ENCODE measurements at regions not wholly inside any gene's neighbourhood (a gene's known extent, or its start where the extent isn't known, plus 50 kb on each side); places are given as distances from the start of the nearest gene placed in this dataset.
"Not testable (repeated sequence)": the region's sequence is repeated elsewhere in the genome, so short reads cannot be mapped to it uniquely, and the experiment has no call there.

DNA sequence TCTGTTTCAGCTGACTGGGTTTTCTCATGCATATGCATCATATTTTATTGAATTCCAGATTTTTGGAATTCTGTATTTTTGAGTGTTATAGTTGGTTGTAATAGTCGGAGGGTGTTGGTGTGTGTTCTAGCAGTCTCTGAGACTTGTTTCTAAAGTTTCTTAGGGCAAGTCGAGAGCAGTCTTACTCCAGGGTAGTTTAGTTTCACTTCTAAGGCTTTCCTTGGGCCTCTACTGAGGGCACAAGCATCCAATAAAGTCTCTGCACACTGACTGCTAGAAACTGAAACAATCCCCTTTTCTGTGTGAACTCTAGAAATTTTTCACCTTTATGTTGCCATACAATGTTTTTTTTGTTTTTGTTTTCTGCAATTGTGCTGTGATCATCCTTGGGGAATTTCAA is 663.7 kb upstream of the LRATD1 start:
- no peak for DNase-seq

DNA sequence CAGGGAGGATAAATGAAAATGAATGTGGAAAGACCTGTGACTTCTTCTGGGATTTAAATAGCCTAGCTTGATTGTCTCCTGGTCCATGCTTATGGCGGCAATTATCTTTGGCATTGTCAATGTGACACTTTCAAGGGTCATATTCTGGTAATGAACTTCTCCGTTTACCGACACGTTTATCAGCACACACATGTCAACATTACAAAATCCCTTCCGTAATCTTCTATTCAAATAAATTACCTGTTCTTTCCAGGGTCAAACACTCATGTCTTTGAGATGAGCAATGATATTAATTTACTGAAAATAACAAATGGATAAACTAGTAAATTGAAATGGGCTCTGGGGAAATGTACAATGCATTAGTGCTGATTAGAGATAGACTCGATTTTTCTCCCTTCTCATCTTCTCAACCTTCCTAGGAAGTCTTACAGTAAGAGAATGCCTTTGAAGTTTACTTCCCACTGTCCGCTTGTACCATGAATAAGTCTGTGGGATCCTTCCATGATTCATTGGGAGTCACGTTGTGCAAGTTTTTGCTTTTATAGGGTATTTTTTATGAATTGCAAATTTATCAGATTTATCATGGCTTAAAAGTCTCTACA is 646.3 kb upstream of the LRATD1 start:
- DNase-seq, result no peak

DNA sequence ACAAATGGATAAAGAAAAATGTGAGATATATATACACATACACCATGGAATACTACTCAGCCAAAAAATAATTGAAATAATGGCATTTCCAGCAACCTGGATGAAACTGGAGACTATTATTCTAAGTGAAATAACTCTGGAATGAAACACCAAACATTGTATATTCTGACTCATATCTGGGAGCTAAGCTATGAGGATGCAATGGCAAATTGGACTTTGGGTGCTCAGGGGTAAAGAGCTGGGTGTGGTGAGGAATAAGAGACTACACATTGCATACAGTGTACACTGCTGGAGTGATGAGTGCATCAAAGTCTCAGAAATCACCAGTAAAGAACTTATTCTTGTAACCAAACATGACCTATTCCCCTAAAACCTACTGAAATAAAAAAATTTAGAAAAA is 636.0 kb upstream of the LRATD1 start:
- DNase-seq, result no peak

DNA sequence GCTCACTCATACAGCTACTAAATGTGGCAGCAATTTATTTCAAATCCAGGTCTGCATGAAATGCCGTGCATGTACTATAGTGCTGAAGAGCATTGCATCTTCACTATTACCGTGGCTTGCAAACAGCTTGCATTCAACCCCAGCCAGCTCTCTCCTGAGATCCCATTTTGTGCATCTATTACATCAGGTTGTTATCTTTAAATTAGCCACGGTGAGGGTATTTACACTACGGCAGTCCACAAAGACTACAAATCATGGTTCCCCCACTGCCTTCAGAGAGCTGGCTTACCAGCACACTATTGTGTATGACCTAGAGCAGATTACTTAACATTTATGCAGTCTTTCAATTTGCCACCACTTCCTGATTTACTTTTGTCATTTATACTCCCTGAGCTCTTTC is 621.3 kb upstream of the LRATD1 start:
- DNase-seq, result no peak

DNA sequence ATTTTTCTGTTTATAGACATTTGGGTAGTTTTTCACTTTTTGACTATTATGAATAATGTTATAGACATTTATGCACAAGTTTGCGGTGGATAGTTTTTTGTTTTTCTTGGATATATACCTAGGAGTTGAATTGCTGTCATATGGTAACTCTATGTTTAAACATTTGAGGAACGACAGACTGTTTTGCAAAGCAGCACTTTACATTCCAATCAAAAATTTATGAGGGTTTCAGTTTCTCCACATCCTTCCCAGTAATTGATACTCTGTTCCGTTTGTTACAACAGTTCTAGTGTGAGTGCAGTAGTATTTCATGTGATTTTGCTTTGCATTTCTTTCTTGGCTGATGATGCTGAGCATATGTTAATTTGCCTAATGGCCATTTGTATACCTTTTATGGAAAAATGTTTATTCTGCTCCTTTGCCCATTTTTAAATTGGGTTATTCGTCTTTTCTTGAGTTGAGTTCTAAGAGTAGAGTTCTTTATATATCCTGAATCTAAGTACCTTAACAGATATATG is 617.3 kb upstream of the LRATD1 start:
- no peak for DNase-seq

DNA sequence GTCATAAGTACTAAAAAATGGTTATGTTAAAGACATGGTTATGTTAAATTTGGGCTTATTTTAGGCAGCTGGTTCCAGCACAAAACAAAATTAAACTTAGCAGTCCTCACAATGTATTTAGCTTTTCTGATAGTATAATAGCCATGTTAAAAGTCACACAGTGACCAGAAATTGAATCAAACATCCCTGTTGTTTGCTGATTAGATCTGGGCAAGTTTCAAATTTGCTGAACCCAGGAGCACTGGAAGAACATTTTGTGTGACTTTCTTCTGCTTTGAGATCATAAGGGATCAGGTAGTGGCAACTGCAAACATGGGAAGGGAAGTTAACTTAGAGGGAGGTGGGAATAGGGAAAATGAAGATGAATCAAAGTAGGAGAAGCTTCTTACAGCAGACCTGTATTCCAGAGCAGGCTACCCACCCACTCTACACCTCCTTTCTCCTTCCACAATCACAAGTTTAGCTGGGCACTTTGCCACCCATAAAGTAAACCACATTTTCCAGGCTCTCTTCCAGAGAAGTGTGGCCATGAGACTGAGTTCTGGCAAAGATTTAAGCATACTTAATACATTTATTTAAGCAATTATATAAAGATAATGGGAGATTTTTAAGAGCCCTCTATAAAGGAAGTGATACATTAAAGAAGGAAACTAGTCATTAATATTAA is 616.1 kb upstream of the LRATD1 start:
- DNase-seq, result no peak

DNA sequence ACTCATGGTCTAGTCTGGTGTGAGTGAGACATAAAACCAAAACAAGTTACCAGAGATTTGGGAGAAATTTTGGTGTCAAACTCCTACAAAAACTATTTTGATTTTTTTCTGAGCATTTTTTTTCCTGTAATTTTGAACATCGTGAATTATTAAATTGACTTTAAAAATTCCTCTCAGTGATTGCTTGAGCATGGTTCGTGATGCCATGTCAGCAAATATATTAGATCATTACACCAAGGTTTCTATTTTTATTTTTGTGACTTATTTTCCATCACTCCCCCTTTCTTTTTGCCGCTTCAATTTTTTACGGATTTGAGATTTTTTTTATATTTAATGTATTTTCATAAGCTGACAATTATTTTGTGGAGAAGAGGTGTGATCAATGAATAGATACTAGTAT is 613.9 kb upstream of the LRATD1 start:
- DNase-seq, result no peak

DNA sequence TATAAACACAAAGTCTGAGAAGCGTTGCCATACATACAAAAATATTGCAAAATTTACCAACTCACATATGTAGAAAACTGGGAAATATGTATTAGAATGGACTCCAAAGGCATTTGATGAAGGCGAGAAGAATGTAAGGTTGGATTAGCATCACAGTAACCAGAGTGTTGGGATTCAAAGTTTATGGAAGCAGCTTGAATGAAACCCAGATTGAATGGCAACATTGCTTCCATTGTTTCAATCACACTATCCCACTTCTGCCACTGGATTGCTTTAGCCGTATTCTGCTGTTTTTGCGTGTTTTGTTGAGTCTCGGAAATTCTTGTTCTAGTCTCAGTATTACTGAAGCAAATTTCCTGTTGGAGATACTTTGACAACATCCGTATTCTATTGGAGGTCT is 609.0 kb upstream of the LRATD1 start:
- DNase-seq, result no peak

DNA sequence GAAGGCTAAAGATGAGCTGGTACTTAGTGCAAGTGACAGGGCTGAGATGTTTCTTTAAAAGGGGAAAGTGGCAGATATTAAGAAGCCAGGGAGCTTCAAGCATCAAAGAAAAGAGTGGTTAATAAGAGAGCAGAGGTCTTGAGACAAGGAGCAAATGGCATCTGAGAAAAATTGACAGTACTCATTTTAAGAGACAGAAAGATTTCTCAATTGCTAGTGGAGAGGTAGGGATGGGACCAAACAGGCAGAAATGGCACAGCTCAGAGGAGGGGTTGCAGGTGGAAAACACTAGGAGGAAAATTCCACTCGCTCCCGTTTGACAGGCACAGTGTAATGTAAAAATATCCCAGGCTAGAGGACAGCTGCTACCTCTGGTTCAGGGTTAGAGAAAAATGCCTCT is 593.4 kb upstream of the LRATD1 start:
- DNase-seq, result no peak

DNA sequence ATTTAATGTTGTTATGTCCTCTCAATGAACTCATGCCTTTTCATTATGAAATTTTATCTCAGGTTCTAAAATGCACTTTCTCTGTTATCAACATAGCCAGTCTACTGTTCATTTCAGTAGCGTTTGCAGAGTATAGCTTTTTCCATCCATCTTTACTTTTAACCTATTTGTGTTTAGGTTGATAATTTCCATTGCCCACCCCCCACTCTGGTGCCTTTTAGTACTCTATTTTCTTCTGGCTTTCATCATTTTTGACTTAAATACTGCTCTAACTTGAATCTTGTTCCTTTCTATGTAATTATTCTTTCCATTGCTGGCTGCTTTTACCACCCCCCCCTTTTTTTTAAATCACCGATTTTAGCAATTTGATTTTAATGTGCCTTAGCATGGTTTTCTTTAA is 585.0 kb upstream of the LRATD1 start:
- no peak for DNase-seq

DNA sequence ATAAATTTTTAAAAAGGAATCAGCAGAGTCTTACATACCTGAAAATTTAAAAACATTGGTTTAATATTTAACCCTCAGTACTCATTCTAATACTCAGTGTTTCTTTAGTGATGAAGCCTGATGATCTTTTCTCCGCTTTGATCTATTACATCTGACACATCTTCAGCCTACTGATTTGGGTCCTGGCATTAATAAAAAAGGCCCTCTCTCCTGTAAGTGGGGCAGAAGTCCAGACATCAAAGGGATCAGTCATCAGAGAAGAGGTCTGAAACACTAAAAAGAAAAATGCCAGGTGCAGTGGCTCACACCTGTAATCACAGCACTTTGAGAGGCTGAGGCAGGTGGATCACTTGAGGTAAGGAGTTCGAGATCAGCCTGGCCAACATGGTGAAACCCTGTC is 581.1 kb upstream of the LRATD1 start:
- DNase-seq, result no peak

DNA sequence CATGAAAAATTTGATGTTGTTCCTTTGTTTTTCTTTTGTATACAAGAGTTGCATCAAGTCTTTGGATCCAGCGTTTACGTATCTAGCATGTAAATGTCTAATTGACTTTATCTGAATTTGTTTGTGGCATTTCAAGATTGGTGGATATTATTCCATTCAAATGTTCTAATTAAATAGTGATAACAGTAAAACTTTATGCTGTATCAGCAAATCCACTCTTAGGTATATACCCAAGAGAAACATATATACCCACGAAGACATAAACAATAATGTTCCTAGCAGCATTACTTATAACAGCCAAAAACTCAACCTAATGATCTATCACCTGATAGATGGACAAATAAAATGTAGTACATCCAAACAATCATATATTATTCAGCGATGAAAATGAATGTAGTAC is 579.4 kb upstream of the LRATD1 start:
- no peak for DNase-seq

DNA sequence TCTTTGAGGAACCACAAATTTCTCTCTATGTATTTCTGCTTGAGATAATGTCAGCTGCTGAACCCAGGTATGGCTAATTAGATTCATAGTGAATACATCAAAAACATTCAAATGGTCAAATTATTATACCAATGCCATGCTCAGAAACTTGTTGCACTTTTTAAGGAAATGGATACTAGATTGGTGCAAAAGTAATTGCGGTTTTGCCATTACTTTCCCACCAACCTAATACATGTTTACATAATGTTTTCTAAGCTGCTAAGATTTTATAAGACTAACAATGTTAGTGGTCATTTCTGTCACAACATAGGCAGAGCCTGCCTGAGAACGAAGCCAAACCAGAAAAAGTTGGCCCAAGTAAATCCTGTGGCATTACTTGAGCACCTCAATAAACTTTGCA is 568.2 kb upstream of the LRATD1 start:
- DNase-seq, result no peak

DNA sequence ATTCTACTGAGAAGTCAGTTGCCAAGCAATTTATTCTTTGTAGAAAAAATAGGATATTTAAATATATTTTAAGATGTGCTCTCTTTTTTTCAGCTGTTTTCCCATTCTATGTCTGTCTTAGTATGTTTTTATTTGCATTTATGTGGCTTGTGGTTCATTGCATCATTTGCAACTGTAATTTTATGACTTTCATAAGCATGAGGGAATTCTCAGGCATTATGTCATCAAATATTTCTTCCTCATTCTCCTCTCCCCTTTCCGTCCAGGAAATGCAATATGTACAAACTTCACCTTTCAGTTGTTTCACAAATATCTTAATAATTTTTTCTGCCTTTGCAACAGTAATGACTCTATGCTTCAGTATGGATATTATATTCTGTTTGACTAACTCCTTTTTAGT is 560.2 kb upstream of the LRATD1 start:
- DNase-seq, result no peak

DNA sequence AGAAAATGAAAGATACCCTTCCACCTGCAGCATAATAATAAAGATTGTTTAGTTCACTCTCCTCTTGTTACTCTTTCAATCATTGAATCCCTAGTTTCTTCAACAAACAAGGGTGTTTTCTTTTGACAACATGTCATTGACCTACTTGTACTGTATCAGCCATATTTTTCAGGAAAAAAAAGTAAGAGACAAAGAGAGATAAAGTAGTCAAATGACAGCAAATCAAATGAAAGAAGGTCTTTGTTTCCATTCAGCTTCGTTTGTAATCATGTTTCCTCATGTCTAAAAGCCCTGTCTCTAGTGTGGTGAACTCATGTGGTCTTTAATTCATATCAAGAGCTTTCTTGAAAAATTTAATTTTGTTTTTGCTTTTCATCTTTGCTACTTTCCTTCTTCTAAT is 557.8 kb upstream of the LRATD1 start:
- no peak for DNase-seq

DNA sequence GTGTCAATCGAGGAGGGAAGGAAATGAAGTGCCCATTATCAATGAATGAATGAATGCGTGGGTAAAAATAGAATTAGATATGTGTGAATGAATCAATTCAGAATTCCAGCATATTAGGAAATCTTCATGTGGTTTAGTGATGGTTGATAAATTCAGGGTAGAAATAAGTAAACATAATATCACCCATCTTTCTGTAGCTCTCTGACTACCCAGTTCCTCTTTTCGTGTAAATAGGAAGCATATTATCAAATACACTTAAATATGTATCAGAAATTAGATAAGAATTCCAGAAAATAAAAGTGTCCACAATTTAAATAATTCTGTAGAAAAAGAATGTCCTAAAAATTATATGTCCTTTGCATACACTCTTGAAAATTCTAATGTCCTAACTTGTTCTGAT is 552.9 kb upstream of the LRATD1 start:
- DNase-seq, result no peak

DNA sequence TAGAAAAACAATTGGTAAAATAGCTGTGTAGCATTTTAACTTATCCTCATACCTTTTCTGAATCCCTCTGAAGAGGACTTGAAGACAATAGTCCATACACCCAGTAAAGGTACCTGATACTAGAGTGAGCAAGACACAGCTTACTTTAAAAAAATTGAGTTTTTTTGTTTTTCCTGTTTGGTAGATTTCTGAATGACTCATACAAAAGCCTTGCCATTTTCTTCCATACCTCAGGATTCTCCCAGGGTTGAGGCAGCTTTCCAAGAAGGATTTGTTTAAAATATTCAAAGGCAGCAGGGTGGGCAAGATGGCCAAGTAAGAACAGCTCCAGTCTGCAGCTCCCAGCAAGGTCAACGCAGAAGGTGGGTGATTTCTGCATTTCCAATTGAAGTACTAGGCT is 551.0 kb upstream of the LRATD1 start:
- DNase-seq, result no peak

DNA sequence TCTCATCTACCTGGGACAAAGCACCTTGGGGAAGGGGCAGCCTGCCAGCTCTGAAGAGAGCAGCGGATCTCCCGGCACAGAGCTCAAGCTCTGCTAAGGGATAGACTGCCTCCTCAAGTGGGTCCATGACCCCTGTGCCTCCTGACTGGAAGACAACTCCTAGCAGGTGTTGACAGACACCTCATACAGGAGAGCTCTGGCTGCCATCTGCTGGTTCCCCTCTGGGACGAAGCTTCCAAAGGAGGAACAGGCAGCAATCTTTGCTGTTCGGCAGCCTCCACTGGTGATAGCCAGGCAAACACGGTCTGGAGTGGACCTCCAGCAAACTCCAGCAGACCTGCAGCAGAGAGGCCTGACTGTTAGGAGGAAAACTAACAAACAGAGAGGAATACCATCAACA is 549.9 kb upstream of the LRATD1 start:
- DNase-seq, result no peak

DNA sequence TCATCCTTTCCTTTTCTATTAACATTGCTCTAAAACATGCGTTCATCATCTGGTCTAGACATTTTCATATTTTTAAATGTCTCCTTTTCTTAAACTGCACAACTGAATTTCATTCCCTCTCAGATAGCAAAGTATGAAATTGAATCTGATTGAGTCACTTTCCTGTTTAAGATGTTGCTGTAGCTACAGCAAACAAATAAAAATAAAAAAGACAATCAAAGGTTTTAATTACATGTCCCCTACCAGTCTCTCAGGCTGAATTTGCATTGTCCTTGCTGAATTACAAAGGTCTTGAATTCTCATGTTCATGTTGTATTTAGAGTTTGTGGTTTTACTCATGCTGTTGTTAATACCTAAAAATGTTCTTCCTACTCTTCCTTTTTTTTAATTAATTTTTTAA is 537.9 kb upstream of the LRATD1 start:
- DNase-seq, result no peak

DNA sequence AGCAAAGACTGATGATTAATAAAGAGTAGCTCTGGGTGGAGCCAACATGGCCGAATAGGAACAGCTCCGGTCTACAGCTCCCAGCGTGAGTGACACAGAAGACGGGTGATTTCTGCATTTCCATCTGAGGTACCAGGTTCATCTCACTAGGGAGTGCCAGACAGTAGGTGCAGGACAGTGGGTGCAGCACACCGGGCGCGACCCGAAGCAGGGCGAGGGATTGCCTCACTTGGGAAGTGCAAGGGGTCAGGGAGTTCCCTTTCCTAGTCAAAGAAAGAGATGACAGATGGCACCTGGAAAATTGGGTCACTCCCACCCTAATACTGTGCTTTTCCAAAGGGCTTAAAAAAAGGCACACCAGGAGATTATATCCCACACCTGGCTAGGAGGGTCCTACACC is 533.4 kb upstream of the LRATD1 start:
- DNase-seq, result not testable (repeated sequence)

DNA sequence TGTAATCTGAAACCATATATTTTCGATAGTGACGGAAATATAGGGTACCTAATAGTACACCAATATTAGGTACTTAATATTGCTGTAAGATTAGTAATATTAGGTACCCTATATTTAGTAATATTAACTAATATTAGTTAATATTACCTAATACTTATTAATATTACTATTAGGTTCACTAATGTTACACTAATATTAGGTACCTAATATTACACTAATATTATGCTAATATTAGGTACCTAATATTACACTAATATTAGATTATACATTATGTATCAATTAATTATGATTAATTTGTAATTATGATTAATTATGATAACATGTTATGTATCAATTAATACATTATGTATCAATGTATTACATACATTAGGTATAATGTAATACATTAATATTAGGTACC is 518.2 kb upstream of the LRATD1 start:
- DNase-seq, result no peak

DNA sequence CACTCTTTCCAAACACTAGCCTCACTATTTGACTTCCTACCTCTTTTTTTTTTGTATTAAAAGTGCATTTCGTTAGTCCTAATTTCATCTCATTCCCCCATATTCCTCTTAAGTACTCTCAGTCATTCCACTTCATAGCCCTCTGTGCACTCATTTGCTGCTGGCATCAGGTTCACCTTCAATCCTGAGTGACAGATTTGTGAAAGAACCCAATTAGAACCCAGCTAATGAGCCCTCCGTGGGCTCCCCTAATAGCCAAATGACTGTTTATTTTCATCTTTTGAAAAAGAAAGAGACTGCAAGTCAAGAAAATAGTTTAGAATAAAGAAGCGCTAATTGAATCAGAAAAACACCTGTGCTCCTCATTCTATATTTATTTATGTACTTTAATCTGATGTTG is 512.1 kb upstream of the LRATD1 start:
- no peak for DNase-seq

DNA sequence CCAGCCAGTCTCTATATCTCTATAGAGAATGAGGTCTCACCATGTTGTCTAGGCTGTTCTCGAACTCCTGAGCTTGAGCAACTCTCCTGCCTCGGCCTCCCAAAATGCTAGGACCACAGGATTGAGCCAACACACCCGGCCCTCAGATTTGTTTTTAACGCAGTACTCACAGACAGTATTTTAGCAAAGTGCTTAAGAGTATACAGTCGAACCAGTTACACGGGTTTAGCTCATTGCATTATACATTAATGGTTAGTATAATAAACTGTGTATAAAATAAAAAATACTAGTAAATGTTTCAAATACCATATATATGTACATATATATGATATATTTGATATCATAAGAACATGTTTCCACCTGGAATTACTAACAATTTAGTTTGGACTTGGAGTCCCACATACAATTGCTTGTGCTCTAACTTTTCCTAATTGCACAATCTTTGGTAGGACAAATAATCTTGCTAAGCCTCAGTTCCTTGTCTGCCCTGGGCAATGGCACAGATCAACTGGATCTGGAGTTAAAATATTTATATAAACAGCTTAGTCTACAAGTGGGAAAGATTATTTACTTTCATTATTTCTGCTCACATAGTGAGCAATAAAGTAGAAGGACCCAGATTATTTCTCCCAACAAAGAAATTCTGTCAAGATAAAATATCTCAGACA is 508.9 kb upstream of the LRATD1 start:
- DNase-seq, result no peak

DNA sequence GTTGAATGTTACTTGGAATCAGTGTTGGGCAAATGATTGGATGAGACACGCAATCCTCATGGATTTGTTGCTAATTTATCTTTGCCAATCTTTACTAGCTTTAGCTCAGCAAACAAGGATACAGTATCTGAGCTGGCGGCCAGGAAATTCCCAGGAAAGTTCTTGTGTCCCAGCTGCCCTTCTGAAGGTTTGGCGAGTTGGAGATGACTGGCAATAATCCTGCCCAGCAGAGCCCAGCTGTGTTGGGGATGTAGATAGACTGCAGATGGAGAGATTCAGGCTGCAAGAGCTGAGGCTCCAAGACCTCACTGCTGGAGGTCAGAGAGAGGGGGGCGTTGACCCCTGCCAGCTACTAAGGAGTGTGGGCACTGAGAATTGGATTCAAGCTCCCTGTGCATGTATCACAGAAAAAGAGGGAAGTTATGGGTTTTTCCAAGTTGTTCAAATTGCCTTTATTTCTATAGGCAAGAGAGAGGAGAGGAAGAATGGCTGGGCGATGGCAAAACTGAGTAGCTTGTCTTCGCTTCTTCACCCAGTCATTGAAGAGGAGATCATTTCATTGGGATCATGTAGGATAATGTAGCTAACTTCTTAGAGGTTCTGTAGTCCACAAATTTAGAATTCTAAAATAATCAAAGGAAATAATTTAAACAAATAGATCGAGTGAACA is 506.8 kb upstream of the LRATD1 start:
- DNase-seq, result no peak

Measured in stimulated activated CD4-positive, alpha-beta T cell treated with anti-CD3 and anti-CD28 coated beads, Interleukin-15, amount 100 ng/mL, for 24 hours (primary cell).